ENCODE measurements at regions not wholly inside any gene's neighbourhood (a gene's known extent, or its start where the extent isn't known, plus 50 kb on each side); places are given as distances from the start of the nearest gene placed in this dataset.

GRCh38 chr7:84651876-84652275, 457.3 kb upstream of the SEMA3A start:
- TF ChIP-seq GLIS3 (CRISPR knock-in tag; IDR thresholded peaks at IDR 0.05) (no peak), ISL1 (CRISPR knock-in tag; IDR thresholded peaks at IDR 0.05) (no peak), OSR1 (CRISPR knock-in tag; IDR thresholded peaks at IDR 0.05) (no peak), ZC3H10 (CRISPR knock-in tag; IDR thresholded peaks at IDR 0.05) (no peak), CSDC2 (CRISPR knock-in tag; IDR thresholded peaks at IDR 0.05) (no peak), TOX (CRISPR knock-in tag; IDR thresholded peaks at IDR 0.05; ENCODE audit: borderline replicate concordance) (no peak), ARNTL (CRISPR knock-in tag; IDR thresholded peaks at IDR 0.05; ENCODE audit: borderline replicate concordance, low read depth) (no peak), BACH2 (CRISPR knock-in tag; IDR thresholded peaks at IDR 0.05; ENCODE audit: borderline replicate concordance) (no peak), TCF4 (CRISPR knock-in tag; IDR thresholded peaks at IDR 0.05; ENCODE audit: borderline replicate concordance) (no peak), RARB (CRISPR knock-in tag; IDR thresholded peaks at IDR 0.05) (no peak), CSRNP3 (CRISPR knock-in tag; IDR thresholded peaks at IDR 0.05) (no peak), ZNF70 (CRISPR knock-in tag; IDR thresholded peaks at IDR 0.05) (no peak), CREB5 (CRISPR knock-in tag; IDR thresholded peaks at IDR 0.05; ENCODE audit: low read depth) (no peak), ZFP3 (CRISPR knock-in tag; IDR thresholded peaks at IDR 0.05) (no peak)
